HPDE6-E6E7 (cell line): ENCODE measurements at regions not wholly inside any gene's neighbourhood (a gene's known extent, or its start where the extent isn't known, plus 50 kb on each side); places are given as distances from the start of the nearest gene placed in this dataset.

Source experiments
- DNase-seq: peaks from one replicate; pipeline ENCODE4 v3.0.0; 2011; ENCODE audit warnings: missing footprints; ENCODE audit errors: extremely low spot score

GRCh38 chr12:11946161-11946560 lies 124.6 kb upstream of the BCL2L14 start:
- no peak for DNase-seq

- DNase-seq, result no peak
Observed at GRCh38 chr12:11947213-11947612, 123.5 kb upstream of the BCL2L14 start.

GRCh38 chr12:11949738-11950411 lies 120.9 kb upstream of the BCL2L14 start:
- no peak for DNase-seq

GRCh38 chr12:11951209-11951608 lies 119.5 kb upstream of the BCL2L14 start:
- no peak for DNase-seq

- no peak for DNase-seq
Observed at GRCh38 chr12:11953523-11953922, 117.2 kb upstream of the BCL2L14 start.

GRCh38 chr12:11954181-11954580 lies 116.6 kb upstream of the BCL2L14 start:
- no peak for DNase-seq

GRCh38 chr12:11958221-11959091 lies 112.3 kb upstream of the BCL2L14 start:
- peak; percentile 75 for DNase-seq

GRCh38 chr12:11959117-11959823 lies 111.5 kb upstream of the BCL2L14 start:
- DNase-seq, result no peak

- DNase-seq, result no peak
Observed at GRCh38 chr12:11960646-11961045, 110.1 kb upstream of the BCL2L14 start.

GRCh38 chr12:11961686-11962085 lies 109.1 kb upstream of the BCL2L14 start:
- DNase-seq, result no peak

GRCh38 chr12:11962860-11963259 lies 107.9 kb upstream of the BCL2L14 start:
- no peak for DNase-seq

GRCh38 chr12:11963841-11964471 lies 106.8 kb upstream of the BCL2L14 start:
- no peak for DNase-seq

GRCh38 chr12:11965258-11965910 lies 105.4 kb upstream of the BCL2L14 start:
- DNase-seq, result no peak

GRCh38 chr12:11967376-11968047 lies 103.2 kb upstream of the BCL2L14 start:
- no peak for DNase-seq

GRCh38 chr12:11968048-11968383 lies 102.7 kb upstream of the BCL2L14 start:
- no peak for DNase-seq

GRCh38 chr12:11968516-11968915 lies 102.2 kb upstream of the BCL2L14 start:
- no peak for DNase-seq

- DNase-seq, result no peak
Observed at GRCh38 chr12:11969437-11970154, 101.1 kb upstream of the BCL2L14 start.

GRCh38 chr12:11970155-11970520 lies 100.6 kb upstream of the BCL2L14 start:
- DNase-seq, result no peak

- DNase-seq, result no peak
Observed at GRCh38 chr12:11973396-11973795, 97.3 kb upstream of the BCL2L14 start.

- DNase-seq, result no peak
Observed at GRCh38 chr12:11976005-11976404, 94.7 kb upstream of the BCL2L14 start.
